H9 (cell line): ENCODE measurements at regions not wholly inside any gene's neighbourhood (a gene's known extent, or its start where the extent isn't known, plus 50 kb on each side); places are given as distances from the start of the nearest gene placed in this dataset.

Experiments used
- DNase-seq: peaks from one replicate; pipeline ENCODE4 v3.0.0-alpha.2; 2017
- H2AFZ ChIP-seq: one replicate; pipeline ENCODE4 v1.6.1; 2013; ENCODE audit warnings: mild to moderate bottlenecking, low read length, control low read depth, moderate library complexity
- H2AK5ac ChIP-seq: 2 replicates; pipeline ENCODE4 v1.6.1; 2013; ENCODE audit warnings: low read length, control low read depth, mixed read lengths; ENCODE audit not compliant: insufficient read length
- H2BK120ac ChIP-seq: one replicate; pipeline ENCODE4 v1.6.1; 2013; ENCODE audit warnings: low read depth, mild to moderate bottlenecking, low read length, control low read depth, inconsistent platforms; ENCODE audit not compliant: poor library complexity, severe bottlenecking
- H2BK12ac ChIP-seq: 2 replicates; pipeline ENCODE4 v1.6.1; 2013; ENCODE audit warnings: low read length, control low read depth, mixed read lengths, low read depth; ENCODE audit not compliant: insufficient read length
- H2BK15ac ChIP-seq: 2 replicates; pipeline ENCODE4 v1.6.1; 2013; ENCODE audit warnings: low read depth, low read length, control low read depth
- H2BK20ac ChIP-seq: one replicate; pipeline ENCODE4 v1.6.1; 2013; ENCODE audit warnings: low read depth, mild to moderate bottlenecking, low read length, control low read depth, inconsistent platforms; ENCODE audit not compliant: poor library complexity, severe bottlenecking
- H2BK5ac ChIP-seq: 2 replicates; pipeline ENCODE4 v1.6.1; 2013; ENCODE audit warnings: low read length, control low read depth, mixed read lengths; ENCODE audit not compliant: insufficient read length
- H3K14ac ChIP-seq: 2 replicates; pipeline ENCODE4 v1.6.1; 2013; ENCODE audit warnings: low read length, control low read depth; ENCODE audit not compliant: insufficient read depth
- H3K18ac ChIP-seq: 2 replicates; pipeline ENCODE4 v1.6.1; 2013; ENCODE audit warnings: low read depth, mild to moderate bottlenecking, mixed read lengths, low read length, control low read depth; ENCODE audit not compliant: insufficient read length
- H3K23ac ChIP-seq: 2 replicates; pipeline ENCODE4 v1.6.1; 2013; ENCODE audit warnings: low read length, control low read depth, mixed read lengths, low read depth; ENCODE audit not compliant: insufficient read length
- H3K23me2 ChIP-seq: 2 replicates; pipeline ENCODE4 v1.6.1; 2013; ENCODE audit warnings: low read depth, mild to moderate bottlenecking, mixed read lengths, low read length, control low read depth; ENCODE audit not compliant: insufficient read length, poor library complexity, severe bottlenecking
- H3K27ac ChIP-seq: 2 replicates; pipeline ENCODE4 v1.5.1; 2013; ENCODE audit warnings: low read length, control low read depth, mixed read lengths, low read depth; ENCODE audit not compliant: insufficient read length
- H3K27me3 ChIP-seq: 2 replicates; pipeline ENCODE4 v1.6.1; 2013; ENCODE audit warnings: low read length, control low read depth, inconsistent platforms; ENCODE audit not compliant: insufficient read depth
- H3K4ac ChIP-seq: 2 replicates; pipeline ENCODE4 v1.6.1; 2013; ENCODE audit warnings: low read depth, mild to moderate bottlenecking, control low read depth, inconsistent platforms, low read length, moderate library complexity
- H3K4me1 ChIP-seq: 2 replicates; pipeline ENCODE4 v1.6.1; 2013; ENCODE audit warnings: low read length, control low read depth, inconsistent platforms; ENCODE audit not compliant: insufficient read depth
- H3K4me2 ChIP-seq: 2 replicates; pipeline ENCODE4 v1.6.1; 2013; ENCODE audit warnings: low read length, control low read depth, mixed read lengths; ENCODE audit not compliant: insufficient read length, insufficient read depth
- H3K56ac ChIP-seq: 2 replicates; pipeline ENCODE4 v1.6.1; 2013; ENCODE audit warnings: low read depth, mild to moderate bottlenecking, mixed read lengths, low read length, control low read depth; ENCODE audit not compliant: insufficient read length
- H3K79me1 ChIP-seq: 2 replicates; pipeline ENCODE4 v1.6.1; 2013; ENCODE audit warnings: low read depth, mild to moderate bottlenecking, moderate library complexity, low read length, control low read depth, inconsistent platforms; ENCODE audit not compliant: insufficient read depth, poor library complexity, severe bottlenecking
- H3K79me2 ChIP-seq: 2 replicates; pipeline ENCODE4 v1.6.1; 2013; ENCODE audit warnings: low read length, control low read depth, inconsistent platforms; ENCODE audit not compliant: insufficient read depth
- H3K9ac ChIP-seq: 2 replicates; pipeline ENCODE4 v1.6.1; 2013; ENCODE audit warnings: low read length, control low read depth, mixed read lengths; ENCODE audit not compliant: insufficient read length; ENCODE audit errors: extremely low read depth
- H3K9me3 ChIP-seq: one replicate; pipeline ENCODE4 v1.6.1; 2013; ENCODE audit warnings: low read depth, low read length, inconsistent platforms; ENCODE audit not compliant: control insufficient read depth
- H3T11ph ChIP-seq: one replicate; pipeline ENCODE4 v1.6.1; 2013; ENCODE audit warnings: mild to moderate bottlenecking, low read length, control low read depth, inconsistent platforms
- H4K20me1 ChIP-seq: one replicate; pipeline ENCODE4 v1.6.1; 2013; ENCODE audit not compliant: control insufficient read depth, insufficient read length, insufficient read depth
- H4K5ac ChIP-seq: 2 replicates; pipeline ENCODE4 v1.6.1; 2013; ENCODE audit warnings: low read depth, mild to moderate bottlenecking, mixed read lengths, low read length, control low read depth; ENCODE audit not compliant: insufficient read length
- H4K8ac ChIP-seq: replicated peaks from 2 replicates; pipeline ENCODE4 v1.6.1; 2013; ENCODE audit warnings: low read length, control low read depth, mixed read lengths, low read depth; ENCODE audit not compliant: insufficient read length
- H4K91ac ChIP-seq: 2 replicates; pipeline ENCODE4 v1.6.1; 2013; ENCODE audit warnings: low read depth, mild to moderate bottlenecking, moderate library complexity, mixed read lengths, low read length, control low read depth; ENCODE audit not compliant: insufficient read length
- H3K27ac Mint-ChIP-seq, 3 experiments: 2 replicates in 2 of 3; 3 replicates in 1 of 3; pipeline ENCODE4 v1.8.0; 2020 to 2021; ENCODE audit warnings: mixed read lengths in 3 of 3, mild to moderate bottlenecking in 1 of 3, moderate library complexity in 1 of 3
- H3K27me3 Mint-ChIP-seq: 2 replicates; pipeline ENCODE4 v1.8.0; 2021; ENCODE audit warnings: low read depth, mild to moderate bottlenecking, moderate library complexity, mixed read lengths
- H3K36me3 Mint-ChIP-seq, 3 experiments: 2 replicates in 2 of 3; 3 replicates in 1 of 3; pipeline ENCODE4 v1.8.0; 2020 to 2021; ENCODE audit warnings: low read depth in 3 of 3, mixed read lengths in 3 of 3; ENCODE audit not compliant: insufficient read depth in 1 of 3
- H3K4me1 Mint-ChIP-seq, 2 experiments: 2 replicates each; pipeline ENCODE4 v1.8.0; 2020; ENCODE audit warnings: mixed read lengths in 2 of 2
- H3K4me3 Mint-ChIP-seq, 2 experiments: 2 replicates in 1 of 2; 3 replicates in 1 of 2; pipeline ENCODE4 v1.8.0; 2020 to 2021; ENCODE audit warnings: mild to moderate bottlenecking in 2 of 2, mixed read lengths in 2 of 2, moderate library complexity in 1 of 2
- H3K9me3 Mint-ChIP-seq, 2 experiments: 2 replicates in 1 of 2; 3 replicates in 1 of 2; pipeline ENCODE4 v1.8.0; 2020; ENCODE audit warnings: mild to moderate bottlenecking in 2 of 2, mixed read lengths in 2 of 2, moderate library complexity in 1 of 2
- CTCF ChIP-seq: fragments of 200-600 bp; sonication (generic); conservative IDR thresholded peaks from 3 replicates; pipeline ENCODE4 v1.8.0; 2021; ENCODE audit warnings: antibody characterized with exemption, mild to moderate bottlenecking
- WGBS: extraction: QIAGEN DNeasy Blood & Tissue Kit; methylation state at CpG from one replicate; pipeline ENCODE4 v1.1.7; 2013; ENCODE audit warnings: missing lambda C conversion rate, low lambda C conversion rate, mixed read lengths; ENCODE audit not compliant: insufficient read length; ENCODE audit errors: extremely low coverage; 5-methylcytosine and 5-hydroxymethylcytosine counted together

DNA sequence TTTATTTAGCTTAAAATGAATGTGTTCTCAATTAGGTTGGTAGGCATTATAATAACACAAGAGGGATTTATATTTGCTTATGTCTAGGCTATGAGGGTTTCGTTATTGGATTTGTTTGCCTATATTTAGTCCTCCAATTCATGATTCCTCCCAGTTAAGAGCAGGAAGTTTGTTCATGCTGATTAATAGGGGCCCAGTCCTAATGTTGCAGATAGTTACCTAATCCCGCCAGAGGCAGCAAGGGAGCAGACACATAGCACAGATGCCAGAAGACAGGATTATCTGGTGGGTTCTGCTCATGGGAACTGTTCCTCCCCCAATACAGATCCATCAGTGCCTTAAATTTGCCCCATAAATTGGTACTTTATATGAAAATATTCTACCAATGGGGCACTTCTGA is 100.8 kb upstream of the TLE4 start:
- no CpG with 5 or more reads among the region's 2 CpGs for WGBS
- no peak overlapping the region for H3K27ac ChIP-seq
- H3K27me3 Mint-ChIP-seq = no peaks in the 10 kb centered on the region
- no peaks in the 10 kb centered on the region for H3K4me1 ChIP-seq
- no peak overlapping the region for H2BK5ac ChIP-seq
- H3K79me1 ChIP-seq = no peaks in the 10 kb centered on the region
- H3K14ac ChIP-seq = no peak overlapping the region
- no peak overlapping the region for H2BK15ac ChIP-seq
- H3K36me3 Mint-ChIP-seq = peaks cover 0 to 7% (median 0%) of the 10 kb centered on the region in 3 experiments; a peak in 1 of 7 replicates
- no peak overlapping the region for H2BK120ac ChIP-seq
- H3T11ph ChIP-seq = no peak overlapping the region
- no peak overlapping the region for H2AK5ac ChIP-seq
- no peaks in the 10 kb centered on the region; a peak in 1 of 4 replicates for H3K4me1 Mint-ChIP-seq
- H2BK12ac ChIP-seq = no peak overlapping the region
- H3K27ac Mint-ChIP-seq = no peak overlapping the region
- H3K9ac ChIP-seq = no peak overlapping the region
- no peak overlapping the region for H2BK20ac ChIP-seq
- no peak overlapping the region for H4K5ac ChIP-seq
- H2AFZ ChIP-seq = no peak overlapping the region
- no peak for DNase-seq
- H3K79me2 ChIP-seq = no peaks in the 10 kb centered on the region
- 0 out of 5 replicates have a peak, but pooled peaks cover 0 to 2% of the 10 kb centered on the region in 2 experiments for H3K9me3 Mint-ChIP-seq
- no peak for TF ChIP-seq CTCF
- H3K23ac ChIP-seq = no peak overlapping the region
- no peak overlapping the region for H4K8ac ChIP-seq
- H3K4ac ChIP-seq = no peak overlapping the region
- no peak overlapping the region for H3K56ac ChIP-seq
- no peaks in the 10 kb centered on the region for H3K27me3 ChIP-seq
- no peak overlapping the region for H4K91ac ChIP-seq
- H3K9me3 ChIP-seq = no peaks in the 10 kb centered on the region
- no peak overlapping the region for H3K18ac ChIP-seq
- no peak overlapping the region for H3K4me2 ChIP-seq
- H3K23me2 ChIP-seq = no peaks in the 10 kb centered on the region
- H3K4me3 Mint-ChIP-seq = no peak overlapping the region
- H4K20me1 ChIP-seq = no peaks in the 10 kb centered on the region
